Endothelial cell of umbilical vein (primary cell): ENCODE measurements at regions not wholly inside any gene's neighbourhood (a gene's known extent, or its start where the extent isn't known, plus 50 kb on each side); places are given as distances from the start of the nearest gene placed in this dataset.

Source experiments
- EZH2 ChIP-seq: IDR thresholded peaks from 2 replicates; pipeline ENCODE4 v1.6.1; 2012; ENCODE audit warnings: borderline replicate concordance, low read depth, mild to moderate bottlenecking, moderate library complexity, low read length, inconsistent platforms; ENCODE audit not compliant: severe bottlenecking
- FOS ChIP-seq: IDR thresholded peaks from 2 replicates; pipeline ENCODE4 v1.6.1; 2011; ENCODE audit warnings: mild to moderate bottlenecking, low read length, moderate library complexity, borderline replicate concordance; ENCODE audit not compliant: insufficient read depth
- JUN ChIP-seq: IDR thresholded peaks from 2 replicates; pipeline ENCODE4 v1.6.1; 2011; ENCODE audit warnings: borderline replicate concordance, low read depth; ENCODE audit not compliant: insufficient read length, insufficient read depth
- MYC ChIP-seq: IDR thresholded peaks from one replicate; pipeline ENCODE4 v1.6.1; 2011; ENCODE audit warnings: mild to moderate bottlenecking, low read depth, low read length
- POLR2A ChIP-seq: IDR thresholded peaks from 2 replicates; pipeline ENCODE4 v1.6.1; 2012; ENCODE audit warnings: low read depth, mild to moderate bottlenecking, control low read depth, low read length
- POLR2AphosphoS5 ChIP-seq: IDR thresholded peaks from 2 replicates; pipeline ENCODE4 v1.6.1; 2012; ENCODE audit warnings: low read depth, mild to moderate bottlenecking, control low read depth, low read length, moderate library complexity; ENCODE audit not compliant: insufficient read depth
- TF ChIP-seq, protein P1 (sequence below), 2 donors: IDR thresholded peaks; 1 replicate in 1 of 2; 2 replicates in 1 of 2; pipeline ENCODE4 v1.5.1; 2011; ENCODE audit warnings: low read length in 2 of 2, mild to moderate bottlenecking in 2 of 2, moderate library complexity in 2 of 2, control low read depth in 1 of 2, inconsistent platforms in 1 of 2, low read depth in 1 of 2; ENCODE audit not compliant: insufficient read depth in 1 of 2; ENCODE audit errors: extremely low read depth in 1 of 2

DNA sequence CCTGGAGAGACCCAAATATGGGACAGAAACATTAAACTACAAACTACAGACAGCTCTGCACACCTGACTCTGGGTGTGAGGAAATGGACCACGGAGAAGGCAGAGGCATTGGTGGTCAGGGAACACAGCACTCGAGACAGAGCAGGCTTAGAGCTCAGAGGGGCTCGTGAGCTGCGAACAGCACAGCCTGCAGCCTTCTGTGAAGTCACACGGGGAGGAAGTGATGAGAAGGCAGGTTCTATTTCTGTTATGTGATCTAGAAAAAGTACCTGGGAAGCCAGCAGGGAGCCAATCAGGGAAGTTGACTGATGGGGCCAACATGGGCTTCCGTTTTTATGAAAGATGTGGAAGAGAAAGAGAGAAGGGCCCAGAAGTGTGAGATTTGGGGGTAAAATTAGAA lies 88.9 kb upstream of the SNAP25 start:
- TF ChIP-seq, protein P1, sequence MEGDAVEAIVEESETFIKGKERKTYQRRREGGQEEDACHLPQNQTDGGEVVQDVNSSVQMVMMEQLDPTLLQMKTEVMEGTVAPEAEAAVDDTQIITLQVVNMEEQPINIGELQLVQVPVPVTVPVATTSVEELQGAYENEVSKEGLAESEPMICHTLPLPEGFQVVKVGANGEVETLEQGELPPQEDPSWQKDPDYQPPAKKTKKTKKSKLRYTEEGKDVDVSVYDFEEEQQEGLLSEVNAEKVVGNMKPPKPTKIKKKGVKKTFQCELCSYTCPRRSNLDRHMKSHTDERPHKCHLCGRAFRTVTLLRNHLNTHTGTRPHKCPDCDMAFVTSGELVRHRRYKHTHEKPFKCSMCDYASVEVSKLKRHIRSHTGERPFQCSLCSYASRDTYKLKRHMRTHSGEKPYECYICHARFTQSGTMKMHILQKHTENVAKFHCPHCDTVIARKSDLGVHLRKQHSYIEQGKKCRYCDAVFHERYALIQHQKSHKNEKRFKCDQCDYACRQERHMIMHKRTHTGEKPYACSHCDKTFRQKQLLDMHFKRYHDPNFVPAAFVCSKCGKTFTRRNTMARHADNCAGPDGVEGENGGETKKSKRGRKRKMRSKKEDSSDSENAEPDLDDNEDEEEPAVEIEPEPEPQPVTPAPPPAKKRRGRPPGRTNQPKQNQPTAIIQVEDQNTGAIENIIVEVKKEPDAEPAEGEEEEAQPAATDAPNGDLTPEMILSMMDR (IDR thresholded peaks at IDR 0.05; ENCODE audit: extremely low read depth in 1 of 2, insufficient read depth in 1 of 2, low read depth in 1 of 2, low read length in 2 of 2) = no peak
- TF ChIP-seq POLR2AphosphoS5 (no peak), POLR2A (no peak), EZH2 (no peak), MYC (no peak), JUN (no peak), FOS (no peak)
